ENCODE measurements at regions not wholly inside any gene's neighbourhood (a gene's known extent, or its start where the extent isn't known, plus 50 kb on each side); places are given as distances from the start of the nearest gene placed in this dataset.
A peak's percentile ranks its signal among the peaks of the same experiment; 100 is the strongest.

DNA sequence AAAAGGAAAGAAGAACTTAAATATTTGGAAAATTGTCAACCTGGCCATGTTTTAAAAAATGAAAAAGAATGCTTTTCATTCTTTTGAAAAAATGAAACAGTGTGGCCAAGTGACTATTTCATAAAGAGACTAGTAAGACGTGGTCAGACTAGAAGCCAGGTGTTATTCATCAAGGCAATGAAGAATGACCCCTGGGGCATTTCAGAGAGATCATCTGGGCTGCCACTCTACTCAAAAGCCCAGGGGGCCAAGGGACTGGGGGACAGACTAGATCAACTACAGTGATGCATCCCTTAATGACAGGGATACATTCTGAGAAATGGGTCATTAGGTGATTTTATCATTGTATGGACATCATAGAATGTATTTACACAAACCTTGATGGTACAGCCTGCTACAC, 199.4 kb downstream of the STK31 start:
- Histone ChIP-seq H2BK12ac (ENCODE audit: low read length in 2 of 2) (no peak overlapping the region), H2BK120ac (ENCODE audit: low read depth, low read length) (no peak overlapping the region), H3K79me1 (replicated peaks; ENCODE audit: low read length, poor library complexity, severe bottlenecking) (no peaks in the 10 kb centered on the region), H3K4me2 (ENCODE audit: low read length, poor library complexity, severe bottlenecking) (no peak overlapping the region), H3K9ac (ENCODE audit: low read length) (no peak overlapping the region), H2AK5ac (ENCODE audit: low read length, severe bottlenecking) (no peak overlapping the region), H4K91ac (ENCODE audit: low read length) (no peak overlapping the region), H3K4me3 (ENCODE audit: insufficient read depth in 1 of 2, low read depth in 1 of 2, low read length in 2 of 2) (no peak overlapping the region), H3K27ac (ENCODE audit: low read length, poor library complexity, severe bottlenecking) (no peak overlapping the region), H3K36me3 (ENCODE audit: control insufficient read depth in 1 of 2, insufficient read depth in 2 of 2, low read depth in 1 of 2, low read length in 2 of 2) (no peaks in the 10 kb centered on the region), H3K4me1 (ENCODE audit: control insufficient read depth, insufficient read depth, low read depth, low read length) (no peaks in the 10 kb centered on the region), H3K27me3 (ENCODE audit: control insufficient read depth in 1 of 2, insufficient read depth in 1 of 2, low read length in 2 of 2) (peaks cover 0 to 3% of the 10 kb centered on the region in 2 experiments), H2AFZ (ENCODE audit: low read depth, low read length) (no peak overlapping the region), H3K23ac (ENCODE audit: low read length in 2 of 2) (no peak overlapping the region), H4K8ac (ENCODE audit: low read length) (no peak overlapping the region), H3K9me3 (ENCODE audit: control insufficient read depth, low read length) (no peaks in the 10 kb centered on the region), H3K4ac (ENCODE audit: low read depth in 1 of 2, low read length in 2 of 2) (no peak overlapping the region), H2BK5ac (ENCODE audit: low read depth, low read length, poor library complexity, severe bottlenecking) (no peak overlapping the region), H3K18ac (ENCODE audit: low read depth in 1 of 2, low read length in 2 of 2) (no peak overlapping the region), H2BK15ac (ENCODE audit: low read depth, poor library complexity, severe bottlenecking) (no peak overlapping the region), H3K14ac (ENCODE audit: low read length in 2 of 2) (no peak overlapping the region)
- WGBS: 73% methylated on average over 1 of the region's 1 CpG
- no peak for DNase-seq

GRCh38 chr7:23912065-23912464, 202.0 kb downstream of the STK31 start:
- Histone ChIP-seq H3K4me2 (ENCODE audit: low read length, poor library complexity, severe bottlenecking) (no peak overlapping the region), H3K9ac (ENCODE audit: low read length) (no peak overlapping the region), H4K8ac (ENCODE audit: low read length) (no peak overlapping the region), H2AK5ac (ENCODE audit: low read length, severe bottlenecking) (no peak overlapping the region), H2BK12ac (ENCODE audit: low read length in 2 of 2) (no peak overlapping the region), H3K18ac (ENCODE audit: low read depth in 1 of 2, low read length in 2 of 2) (no peak overlapping the region), H2BK120ac (ENCODE audit: low read depth, low read length) (no peak overlapping the region), H2BK15ac (ENCODE audit: low read depth, poor library complexity, severe bottlenecking) (no peak overlapping the region), H3K27me3 (ENCODE audit: control insufficient read depth in 1 of 2, insufficient read depth in 1 of 2, low read length in 2 of 2) (no peaks in the 10 kb centered on the region), H3K79me1 (replicated peaks; ENCODE audit: low read length, poor library complexity, severe bottlenecking) (no peaks in the 10 kb centered on the region), H3K23ac (ENCODE audit: low read length in 2 of 2) (no peak overlapping the region), H3K14ac (ENCODE audit: low read length in 2 of 2) (no peak overlapping the region), H3K27ac (ENCODE audit: low read length, poor library complexity, severe bottlenecking) (no peak overlapping the region), H3K4ac (ENCODE audit: low read depth in 1 of 2, low read length in 2 of 2) (no peak overlapping the region), H4K91ac (ENCODE audit: low read length) (no peak overlapping the region), H2BK5ac (ENCODE audit: low read depth, low read length, poor library complexity, severe bottlenecking) (no peak overlapping the region), H3K4me1 (ENCODE audit: control insufficient read depth, insufficient read depth, low read depth, low read length) (no peaks in the 10 kb centered on the region), H3K36me3 (ENCODE audit: control insufficient read depth in 1 of 2, insufficient read depth in 2 of 2, low read depth in 1 of 2, low read length in 2 of 2) (no peaks in the 10 kb centered on the region), H3K4me3 (ENCODE audit: insufficient read depth in 1 of 2, low read depth in 1 of 2, low read length in 2 of 2) (no peak overlapping the region), H2AFZ (ENCODE audit: low read depth, low read length) (no peak overlapping the region), H3K9me3 (ENCODE audit: control insufficient read depth, low read length) (no peaks in the 10 kb centered on the region)
- WGBS: 45% methylated on average over 2 of the region's 2 CpGs
- peak; percentile 37 for DNase-seq

- no peak overlapping the region for H2AFZ ChIP-seq (ENCODE audit: low read depth, low read length)
- H4K8ac ChIP-seq (ENCODE audit: low read length): no peak overlapping the region
- no peak overlapping the region for H2BK15ac ChIP-seq (ENCODE audit: low read depth, poor library complexity, severe bottlenecking)
- H3K4me3 ChIP-seq (ENCODE audit: insufficient read depth in 1 of 2, low read depth in 1 of 2, low read length in 2 of 2): no peak overlapping the region
- no peak overlapping the region for H3K18ac ChIP-seq (ENCODE audit: low read depth in 1 of 2, low read length in 2 of 2)
- WGBS: 91% methylated on average over 2 of the region's 2 CpGs
- no peaks in the 10 kb centered on the region for H3K9me3 ChIP-seq (ENCODE audit: control insufficient read depth, low read length)
- H3K4ac ChIP-seq (ENCODE audit: low read depth in 1 of 2, low read length in 2 of 2): no peak overlapping the region
- H2BK5ac ChIP-seq (ENCODE audit: low read depth, low read length, poor library complexity, severe bottlenecking): no peak overlapping the region
- no peaks in the 10 kb centered on the region for H3K36me3 ChIP-seq (ENCODE audit: control insufficient read depth in 1 of 2, insufficient read depth in 2 of 2, low read depth in 1 of 2, low read length in 2 of 2)
- H2BK120ac ChIP-seq (ENCODE audit: low read depth, low read length): no peak overlapping the region
- H3K27me3 ChIP-seq (ENCODE audit: control insufficient read depth in 1 of 2, insufficient read depth in 1 of 2, low read length in 2 of 2): no peaks in the 10 kb centered on the region
- DNase-seq: no peak
- H3K14ac ChIP-seq (ENCODE audit: low read length in 2 of 2): no peak overlapping the region
- no peaks in the 10 kb centered on the region for H3K4me1 ChIP-seq (ENCODE audit: control insufficient read depth, insufficient read depth, low read depth, low read length)
- H3K27ac ChIP-seq (ENCODE audit: low read length, poor library complexity, severe bottlenecking): no peak overlapping the region
- no peak overlapping the region for H2BK12ac ChIP-seq (ENCODE audit: low read length in 2 of 2)
- no peak overlapping the region for H3K23ac ChIP-seq (ENCODE audit: low read length in 2 of 2)
- H3K79me1 ChIP-seq (replicated peaks; ENCODE audit: low read length, poor library complexity, severe bottlenecking): no peaks in the 10 kb centered on the region
- no peak overlapping the region for H3K9ac ChIP-seq (ENCODE audit: low read length)
- no peak overlapping the region for H4K91ac ChIP-seq (ENCODE audit: low read length)
- H2AK5ac ChIP-seq (ENCODE audit: low read length, severe bottlenecking): no peak overlapping the region
- no peak overlapping the region for H3K4me2 ChIP-seq (ENCODE audit: low read length, poor library complexity, severe bottlenecking)
Measured at GRCh38 chr7:23913016-23913415, 203.0 kb downstream of the STK31 start.

GRCh38 chr7:23915236-23915635, 205.2 kb downstream of the STK31 start:
- no peak overlapping the region for H3K4me3 ChIP-seq (ENCODE audit: insufficient read depth in 1 of 2, low read depth in 1 of 2, low read length in 2 of 2)
- H2AK5ac ChIP-seq (ENCODE audit: low read length, severe bottlenecking): no peak overlapping the region
- no peaks in the 10 kb centered on the region for H3K79me1 ChIP-seq (replicated peaks; ENCODE audit: low read length, poor library complexity, severe bottlenecking)
- no peak overlapping the region for H2BK15ac ChIP-seq (ENCODE audit: low read depth, poor library complexity, severe bottlenecking)
- no peak overlapping the region for H2BK12ac ChIP-seq (ENCODE audit: low read length in 2 of 2)
- no peaks in the 10 kb centered on the region for H3K27me3 ChIP-seq (ENCODE audit: control insufficient read depth in 1 of 2, insufficient read depth in 1 of 2, low read length in 2 of 2)
- H3K18ac ChIP-seq (ENCODE audit: low read depth in 1 of 2, low read length in 2 of 2): no peak overlapping the region
- no peak overlapping the region for H3K23ac ChIP-seq (ENCODE audit: low read length in 2 of 2)
- H4K91ac ChIP-seq (ENCODE audit: low read length): no peak overlapping the region
- H4K8ac ChIP-seq (ENCODE audit: low read length): no peak overlapping the region
- H3K9me3 ChIP-seq (ENCODE audit: control insufficient read depth, low read length): no peaks in the 10 kb centered on the region
- H2AFZ ChIP-seq (ENCODE audit: low read depth, low read length): no peak overlapping the region
- no peak overlapping the region for H3K14ac ChIP-seq (ENCODE audit: low read length in 2 of 2)
- H3K9ac ChIP-seq (ENCODE audit: low read length): no peak overlapping the region
- no peak overlapping the region for H3K4me2 ChIP-seq (ENCODE audit: low read length, poor library complexity, severe bottlenecking)
- H3K27ac ChIP-seq (ENCODE audit: low read length, poor library complexity, severe bottlenecking): no peak overlapping the region
- H3K4me1 ChIP-seq (ENCODE audit: control insufficient read depth, insufficient read depth, low read depth, low read length): no peaks in the 10 kb centered on the region
- DNase-seq: no peak
- H3K4ac ChIP-seq (ENCODE audit: low read depth in 1 of 2, low read length in 2 of 2): no peak overlapping the region
- H2BK5ac ChIP-seq (ENCODE audit: low read depth, low read length, poor library complexity, severe bottlenecking): no peak overlapping the region
- no peak overlapping the region for H2BK120ac ChIP-seq (ENCODE audit: low read depth, low read length)
- no peaks in the 10 kb centered on the region for H3K36me3 ChIP-seq (ENCODE audit: control insufficient read depth in 1 of 2, insufficient read depth in 2 of 2, low read depth in 1 of 2, low read length in 2 of 2)
- 90% methylated on average over 5 of the region's 5 CpGs for WGBS

All from mesenchymal stem cell (in vitro differentiated cells and primary cell).